CD14-positive monocyte (primary cell): ENCODE measurements at regions not wholly inside any gene's neighbourhood (a gene's known extent, or its start where the extent isn't known, plus 50 kb on each side); places are given as distances from the start of the nearest gene placed in this dataset.

ENCODE experiments used
- DNase-seq, 3 donors: peaks; one replicate each; pipeline ENCODE4 v3.0.0-alpha.2; 2011 to 2022
- H2AFZ ChIP-seq: 2 replicates; pipeline ENCODE4 v1.6.0; 2012; ENCODE audit warnings: mild to moderate bottlenecking, low read depth, low read length, inconsistent platforms; ENCODE audit not compliant: insufficient read depth, poor library complexity, severe bottlenecking
- H3K27ac ChIP-seq, 2 donors: 1 replicate in 1 of 2; 2 replicates in 1 of 2; pipeline ENCODE4 v1.5.1; 2012 to 2013; ENCODE audit warnings: low read length in 2 of 2, control low read depth in 1 of 2, inconsistent platforms in 1 of 2, low read depth in 1 of 2, mild to moderate bottlenecking in 1 of 2
- H3K27me3 ChIP-seq, 2 donors: one replicate each; pipeline versions ENCODE4 v1.6.0 to v1.6.1; 2011 to 2013; ENCODE audit warnings: low read length in 2 of 2; ENCODE audit not compliant: control insufficient read depth in 2 of 2, insufficient read depth in 2 of 2
- H3K36me3 ChIP-seq, 2 donors: replicated peaks in 1 of 2; 1 replicate in 1 of 2; 2 replicates in 1 of 2; pipeline versions ENCODE4 v1.5.1 to v1.6.1; 2012 to 2013; ENCODE audit warnings: low read length in 2 of 2, control low read depth in 1 of 2, inconsistent platforms in 1 of 2, mild to moderate bottlenecking in 1 of 2; ENCODE audit not compliant: insufficient read depth in 2 of 2, control insufficient read depth in 1 of 2
- H3K4me1 ChIP-seq, 2 donors: 1 replicate in 1 of 2; 2 replicates in 1 of 2; pipeline versions ENCODE4 v1.5.1 to v1.6.1; 2012 to 2013; ENCODE audit warnings: low read length in 2 of 2, control low read depth in 1 of 2, inconsistent platforms in 1 of 2, mild to moderate bottlenecking in 1 of 2, moderate library complexity in 1 of 2; ENCODE audit not compliant: insufficient read depth in 2 of 2, control insufficient read depth in 1 of 2
- H3K4me2 ChIP-seq: replicated peaks from 2 replicates; pipeline ENCODE3; 2012; ENCODE audit warnings: low read length, moderate library complexity, mild to moderate bottlenecking; ENCODE audit not compliant: poor library complexity, severe bottlenecking; ENCODE audit errors: extremely low read depth
- H3K4me3 ChIP-seq, 3 experiments: fragments of 200-600 bp in 1 of 3; sonication (generic) in 1 of 3; replicated peaks in 1 of 3; 1 replicate in 2 of 3; 2 replicates in 1 of 3; pipeline ENCODE4 v1.5.1; 2011 to 2013; ENCODE audit warnings: low read length in 3 of 3, mild to moderate bottlenecking in 3 of 3, control low read depth in 2 of 3, low read depth in 2 of 3, inconsistent platforms in 1 of 3, moderate library complexity in 1 of 3
- H3K79me2 ChIP-seq: 2 replicates; pipeline ENCODE4 v1.6.0; 2012; ENCODE audit warnings: mild to moderate bottlenecking, control low read depth, inconsistent platforms, low read length, moderate library complexity; ENCODE audit not compliant: insufficient read depth
- H3K9ac ChIP-seq: 2 replicates; pipeline ENCODE4 v1.6.0; 2017; ENCODE audit warnings: low read length, mild to moderate bottlenecking; ENCODE audit not compliant: insufficient read depth, poor library complexity, severe bottlenecking
- H3K9me3 ChIP-seq, 2 donors: replicated peaks in 1 of 2; 1 replicate in 1 of 2; 2 replicates in 1 of 2; pipeline versions ENCODE4 v1.5.1 to v1.6.1; 2012 to 2013; ENCODE audit warnings: low read length in 2 of 2, control low read depth in 1 of 2; ENCODE audit not compliant: control insufficient read depth in 1 of 2, insufficient read depth in 1 of 2
- H4K20me1 ChIP-seq: 2 replicates; pipeline ENCODE4 v1.6.0; 2012; ENCODE audit warnings: mild to moderate bottlenecking, low read length, control low read depth, moderate library complexity; ENCODE audit not compliant: insufficient read depth
- H3K27ac Mint-ChIP-seq, 7 donors: one replicate each; pipeline ENCODE4 v1.8.0; 2020; ENCODE audit warnings: mild to moderate bottlenecking in 7 of 7, mixed read lengths in 7 of 7, moderate library complexity in 6 of 7, inconsistent platforms in 2 of 7
- H3K27me3 Mint-ChIP-seq, 3 donors: one replicate each; pipeline ENCODE4 v1.8.0; 2021 to 2022; ENCODE audit warnings: low read depth in 3 of 3, mild to moderate bottlenecking in 3 of 3, mixed read lengths in 3 of 3, moderate library complexity in 3 of 3, inconsistent platforms in 1 of 3
- H3K36me3 Mint-ChIP-seq, 2 donors: one replicate each; pipeline ENCODE4 v1.8.0; 2020; ENCODE audit warnings: mixed read lengths in 2 of 2, inconsistent platforms in 1 of 2, mild to moderate bottlenecking in 1 of 2
- H3K4me1 Mint-ChIP-seq: one replicate; pipeline ENCODE4 v1.8.0; 2020; ENCODE audit warnings: mild to moderate bottlenecking, mixed read lengths
- H3K4me3 Mint-ChIP-seq, 2 donors: one replicate each; pipeline ENCODE4 v1.8.0; 2020; ENCODE audit warnings: mild to moderate bottlenecking in 2 of 2, mixed read lengths in 2 of 2, moderate library complexity in 1 of 2
- H3K9me3 Mint-ChIP-seq, 7 donors: one replicate each; pipeline ENCODE4 v1.8.0; 2020 to 2022; ENCODE audit warnings: mixed read lengths in 7 of 7, mild to moderate bottlenecking in 6 of 7, moderate library complexity in 6 of 7, inconsistent platforms in 2 of 7
- WGBS: methylation state at CpG from one replicate; pipeline ENCODE4 v1.1.5; 2013; ENCODE audit warnings: missing lambda C conversion rate; ENCODE audit not compliant: insufficient coverage; 5-methylcytosine and 5-hydroxymethylcytosine counted together
- intact Hi-C, 2 donors: fragments of 100-400 bp; cut with micrococcal nuclease; formaldehyde crosslinking; loops; one replicate each; pipeline versions ENCODE4 v1.15.0 to v1.15.1; 2023
- TF ChIP-seq, protein P1 (sequence below): fragments of 200-600 bp; IDR thresholded peaks from one replicate; pipeline ENCODE4 v1.8.0; 2022; ENCODE audit warnings: antibody characterized with exemption, mild to moderate bottlenecking

DNA sequence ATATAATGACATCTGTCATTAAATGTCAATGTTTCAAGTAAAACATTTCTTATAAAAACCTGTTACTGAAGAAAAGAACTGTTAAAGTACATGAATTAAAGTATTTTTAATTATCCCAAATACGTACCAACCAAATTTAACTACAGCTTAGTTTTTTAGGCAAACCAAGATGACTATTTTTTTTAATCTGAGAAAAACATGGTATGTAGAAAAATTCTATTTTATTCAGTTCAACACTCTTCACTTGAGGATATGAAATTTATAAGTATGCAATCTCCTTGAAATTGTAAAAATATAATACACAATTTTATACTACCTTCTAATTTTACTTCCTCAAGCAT lies 75.3 kb upstream of the IFNE start:
- Histone ChIP-seq H3K27me3 (peaks cover 69 to 88% of the 10 kb centered on the region in 2 donors), H3K4me1 (peaks cover 14 to 18% of the 10 kb centered on the region in 2 donors), H3K4me2 (no peak overlapping the region), H3K79me2 (no peaks in the 10 kb centered on the region), H3K36me3 (no peaks in the 10 kb centered on the region), H3K4me3 (no peak overlapping the region), H2AFZ (no peak overlapping the region), H4K20me1 (no peaks in the 10 kb centered on the region), H3K9ac (no peak overlapping the region), H3K27ac (no peak overlapping the region), H3K9me3 (peaks cover 0 to 9% of the 10 kb centered on the region in 2 donors)
- H3K27ac Mint-ChIP-seq, result no peak overlapping the region
- H3K27me3 Mint-ChIP-seq, result peaks cover 44 to 59% (median 56%) of the 10 kb centered on the region in 3 donors
- H3K9me3 Mint-ChIP-seq, result peaks cover 0 to 14% (median 6%) of the 10 kb centered on the region in 7 donors
- no peak for DNase-seq
- H3K4me3 Mint-ChIP-seq, result peak overlapping the region in 1 of 2 donors; percentile 96
- H3K4me1 Mint-ChIP-seq, result peaks cover 15% of the 10 kb centered on the region
- intact Hi-C loops, result no loop called here
- WGBS, result no CpG with 5 or more reads among the region's 1 CpG
- TF ChIP-seq, protein P1, sequence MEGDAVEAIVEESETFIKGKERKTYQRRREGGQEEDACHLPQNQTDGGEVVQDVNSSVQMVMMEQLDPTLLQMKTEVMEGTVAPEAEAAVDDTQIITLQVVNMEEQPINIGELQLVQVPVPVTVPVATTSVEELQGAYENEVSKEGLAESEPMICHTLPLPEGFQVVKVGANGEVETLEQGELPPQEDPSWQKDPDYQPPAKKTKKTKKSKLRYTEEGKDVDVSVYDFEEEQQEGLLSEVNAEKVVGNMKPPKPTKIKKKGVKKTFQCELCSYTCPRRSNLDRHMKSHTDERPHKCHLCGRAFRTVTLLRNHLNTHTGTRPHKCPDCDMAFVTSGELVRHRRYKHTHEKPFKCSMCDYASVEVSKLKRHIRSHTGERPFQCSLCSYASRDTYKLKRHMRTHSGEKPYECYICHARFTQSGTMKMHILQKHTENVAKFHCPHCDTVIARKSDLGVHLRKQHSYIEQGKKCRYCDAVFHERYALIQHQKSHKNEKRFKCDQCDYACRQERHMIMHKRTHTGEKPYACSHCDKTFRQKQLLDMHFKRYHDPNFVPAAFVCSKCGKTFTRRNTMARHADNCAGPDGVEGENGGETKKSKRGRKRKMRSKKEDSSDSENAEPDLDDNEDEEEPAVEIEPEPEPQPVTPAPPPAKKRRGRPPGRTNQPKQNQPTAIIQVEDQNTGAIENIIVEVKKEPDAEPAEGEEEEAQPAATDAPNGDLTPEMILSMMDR, result no peak
- peaks cover 0 to 8% of the 10 kb centered on the region in 2 donors for H3K36me3 Mint-ChIP-seq

DNA sequence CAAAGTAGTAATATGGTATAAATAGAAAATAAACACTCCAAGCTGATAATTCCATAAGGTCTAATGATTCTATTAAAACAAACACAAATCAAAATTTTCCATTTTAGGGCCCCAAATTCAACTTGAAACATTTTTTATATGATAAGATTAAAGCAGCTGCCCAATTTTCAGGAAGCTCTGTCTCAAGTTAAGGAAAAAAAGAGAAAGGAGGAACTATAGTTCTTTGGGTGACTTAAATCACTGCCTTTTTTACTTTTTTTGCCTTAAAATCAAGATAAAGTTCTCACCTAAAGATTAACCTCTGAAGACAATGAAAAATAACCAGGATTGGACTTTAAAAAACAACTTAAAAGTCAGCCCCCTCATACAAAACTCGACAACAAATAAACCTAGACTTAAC lies 76.0 kb upstream of the IFNE start:
- H3K4me3 ChIP-seq, result no peak overlapping the region
- H3K9ac ChIP-seq, result no peak overlapping the region
- H3K79me2 ChIP-seq, result no peaks in the 10 kb centered on the region
- no peak overlapping the region for H2AFZ ChIP-seq
- DNase-seq, result no peak
- H3K27ac Mint-ChIP-seq, result no peak overlapping the region
- peaks cover 15% of the 10 kb centered on the region for H3K4me1 Mint-ChIP-seq
- H3K9me3 ChIP-seq, result peaks cover 0 to 9% of the 10 kb centered on the region in 2 donors
- peaks cover 0 to 8% of the 10 kb centered on the region in 2 donors for H3K36me3 Mint-ChIP-seq
- TF ChIP-seq, protein P1, result no peak
- H3K27ac ChIP-seq, result no peak overlapping the region
- no CpG with 5 or more reads among the region's 1 CpG for WGBS
- H3K36me3 ChIP-seq, result no peaks in the 10 kb centered on the region
- H3K9me3 Mint-ChIP-seq, result peaks cover 0 to 14% (median 6%) of the 10 kb centered on the region in 7 donors
- H4K20me1 ChIP-seq, result no peaks in the 10 kb centered on the region
- intact Hi-C loops, result no loop called here
- H3K27me3 ChIP-seq, result peaks cover 68 to 87% of the 10 kb centered on the region in 2 donors
- H3K4me1 ChIP-seq, result peaks cover 14 to 18% of the 10 kb centered on the region in 2 donors
- H3K4me2 ChIP-seq, result no peak overlapping the region
- peak overlapping the region in 1 of 2 donors; percentile 96 for H3K4me3 Mint-ChIP-seq
- H3K27me3 Mint-ChIP-seq, result peaks cover 44 to 58% (median 54%) of the 10 kb centered on the region in 3 donors
